Cardiac muscle cell (in vitro differentiated cells and primary cell): ENCODE measurements at regions not wholly inside any gene's neighbourhood (a gene's known extent, or its start where the extent isn't known, plus 50 kb on each side); places are given as distances from the start of the nearest gene placed in this dataset.
"Not testable (repeated sequence)": the region's sequence is repeated elsewhere in the genome, so short reads cannot be mapped to it uniquely, and the experiment has no call there.

Experiments
- DNase-seq, 2 donors: peaks; one replicate each; pipeline versions ENCODE4 v3.0.0 to v3.0.0-alpha.2; 2010 to 2017; ENCODE audit warnings: low read depth in 1 of 2, low spot score in 1 of 2
- H3K27ac ChIP-seq: fragments of 200-600 bp; sonication (generic); 2 replicates; pipeline ENCODE4 v1.5.1; 2016
- H3K27me3 ChIP-seq: fragments of 200-600 bp; sonication (generic); 2 replicates; pipeline ENCODE4 v1.6.0; 2016; ENCODE audit warnings: control low read depth
- H3K36me3 ChIP-seq: fragments of 200-600 bp; sonication (generic); 2 replicates; pipeline ENCODE4 v1.5.1; 2016; ENCODE audit warnings: control low read depth
- H3K4me1 ChIP-seq: fragments of 200-600 bp; sonication (generic); 2 replicates; pipeline ENCODE4 v1.8.1; 2017; ENCODE audit warnings: low read depth, mild to moderate bottlenecking, mixed run types
- H3K4me3 ChIP-seq: fragments of 200-600 bp; sonication (generic); 2 replicates; pipeline ENCODE4 v1.5.1; 2016; ENCODE audit warnings: mild to moderate bottlenecking
- H3K9me3 ChIP-seq: fragments of 200-600 bp; sonication (generic); 2 replicates; pipeline ENCODE4 v1.5.1; 2017; ENCODE audit warnings: low read depth, mild to moderate bottlenecking, control low read depth
- CTCF ChIP-seq: IDR thresholded peaks from 2 replicates; pipeline ENCODE4 v1.5.1; 2012; ENCODE audit warnings: low read depth, mild to moderate bottlenecking, low read length

GRCh38 chr20:30281584-30282197 lies 975.8 kb upstream of the DEFB115 start:
- TF ChIP-seq CTCF = no peak
- Histone ChIP-seq H3K36me3 (no peaks in the 10 kb centered on the region), H3K9me3 (no peaks in the 10 kb centered on the region), H3K27ac (no peak overlapping the region), H3K4me3 (no peak overlapping the region), H3K4me1 (no peaks in the 10 kb centered on the region), H3K27me3 (no peaks in the 10 kb centered on the region)
- peak in 1 of 2 donors; percentile 9 for DNase-seq

- H3K27ac ChIP-seq = not testable (repeated sequence)
- DNase-seq = peak; percentile 76 to 88
Observed at GRCh38 chr20:30283476-30284280, 973.8 kb upstream of the DEFB115 start.

GRCh38 chr20:30284281-30284905 lies 973.1 kb upstream of the DEFB115 start:
- H3K36me3 ChIP-seq = no peaks in the 10 kb centered on the region
- H3K4me1 ChIP-seq = no peaks in the 10 kb centered on the region
- H3K9me3 ChIP-seq = no peaks in the 10 kb centered on the region
- H3K4me3 ChIP-seq = peak overlapping the region; percentile 31
- DNase-seq = no peak
- TF ChIP-seq CTCF = no peak
- no peaks in the 10 kb centered on the region for H3K27me3 ChIP-seq
- H3K27ac ChIP-seq = no peak overlapping the region

More at GRCh38 chr20:30283476-30284280, 973.8 kb upstream of the DEFB115 start:
- H3K4me1 ChIP-seq, H3K36me3 ChIP-seq, H3K9me3 ChIP-seq, H3K27me3 ChIP-seq: not testable (repeated sequence)
- H3K4me3 ChIP-seq = peak overlapping the region; percentile 31

GRCh38 chr20:30285677-30286076 lies 971.8 kb upstream of the DEFB115 start:
- TF ChIP-seq CTCF = no peak
- DNase-seq = no peak
- H3K9me3 ChIP-seq = no peaks in the 10 kb centered on the region
- H3K36me3 ChIP-seq = no peaks in the 10 kb centered on the region
- H3K4me3 ChIP-seq = no peak overlapping the region
- H3K27ac ChIP-seq = no peak overlapping the region
- peaks cover 6% of the 10 kb centered on the region for H3K4me1 ChIP-seq
- no peaks in the 10 kb centered on the region for H3K27me3 ChIP-seq

DNA sequence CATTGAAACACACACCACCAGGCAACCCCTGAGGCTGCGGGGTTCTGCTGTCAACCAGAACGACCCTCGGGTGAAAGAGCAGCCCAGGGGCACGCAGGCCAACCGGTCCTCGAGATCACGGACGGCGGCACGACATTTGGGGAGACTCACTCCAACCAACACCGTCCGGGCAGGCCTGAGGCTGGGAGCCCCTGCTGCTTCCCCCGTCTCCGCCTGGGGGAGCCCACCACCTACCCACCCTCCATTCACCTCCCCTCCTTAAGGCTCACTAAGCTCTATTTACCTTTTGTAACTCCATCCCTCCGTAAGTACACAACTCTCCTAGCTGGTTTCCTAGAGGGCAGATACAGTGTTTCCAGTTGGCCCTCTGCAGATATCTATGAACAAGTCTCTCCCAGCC lies 971.3 kb upstream of the DEFB115 start:
- peak in 1 of 2 donors; percentile 17 for DNase-seq
- Histone ChIP-seq H3K27me3 (no peaks in the 10 kb centered on the region), H3K4me1 (peaks cover 6% of the 10 kb centered on the region), H3K9me3 (no peaks in the 10 kb centered on the region), H3K27ac (no peak overlapping the region), H3K4me3 (no peak overlapping the region), H3K36me3 (no peaks in the 10 kb centered on the region)
- peak; percentile 28 for TF ChIP-seq CTCF

- H3K9me3 ChIP-seq, H3K36me3 ChIP-seq, DNase-seq, H3K27ac ChIP-seq, H3K27me3 ChIP-seq, H3K4me3 ChIP-seq, H3K4me1 ChIP-seq: not testable (repeated sequence)
Observed at GRCh38 chr20:30287459-30287858, 970.0 kb upstream of the DEFB115 start.
